ENCODE measurements at regions not wholly inside any gene's neighbourhood (a gene's known extent, or its start where the extent isn't known, plus 50 kb on each side); places are given as distances from the start of the nearest gene placed in this dataset.
"Not testable (repeated sequence)": the region's sequence is repeated elsewhere in the genome, so short reads cannot be mapped to it uniquely, and the experiment has no call there.

- DNase-seq (ENCODE audit: low spot score in 2 of 2): no peak
- H3K4me1 ChIP-seq: no peaks in the 10 kb centered on the region
- H3K36me3 ChIP-seq: no peaks in the 10 kb centered on the region
- intact Hi-C loops (cut with DNase I; ENCODE audit: low total_unique reads): no loop called here
- TF ChIP-seq POLR2AphosphoS5 (IDR thresholded peaks at IDR 0.05) (no peak), POLR2A (IDR thresholded peaks at IDR 0.05) (no peak), CTCF (IDR thresholded peaks at IDR 0.05) (no peak)
- H3K9me3 ChIP-seq: no peaks in the 10 kb centered on the region
- no peak overlapping the region for H3K27ac ChIP-seq
- no peaks in the 10 kb centered on the region for H3K27me3 ChIP-seq
- H3K4me3 ChIP-seq: no peak overlapping the region
These were observed 56.1 kb upstream of the VASH1 start for GRCh38 chr14:76705214-76705613.

GRCh38 chr14:76706207-76706606 lies 55.1 kb upstream of the VASH1 start:
- H3K9me3 ChIP-seq; DNase-seq (ENCODE audit: low spot score in 2 of 2); H3K27ac ChIP-seq; H3K4me3 ChIP-seq; H3K27me3 ChIP-seq; H3K4me1 ChIP-seq; intact Hi-C loops (cut with DNase I; ENCODE audit: low total_unique reads); H3K36me3 ChIP-seq: not testable (repeated sequence)

GRCh38 chr14:76706811-76707210 lies 54.5 kb upstream of the VASH1 start:
- Histone ChIP-seq H3K27ac (no peak overlapping the region), H3K4me1 (no peaks in the 10 kb centered on the region), H3K9me3 (no peaks in the 10 kb centered on the region), H3K27me3 (no peaks in the 10 kb centered on the region), H3K36me3 (no peaks in the 10 kb centered on the region), H3K4me3 (no peak overlapping the region)
- no peak for DNase-seq (ENCODE audit: low spot score in 2 of 2)
- intact Hi-C loops (cut with DNase I; ENCODE audit: low total_unique reads): no loop called here
- TF ChIP-seq POLR2A (IDR thresholded peaks at IDR 0.05) (no peak), POLR2AphosphoS5 (IDR thresholded peaks at IDR 0.05) (no peak), CTCF (IDR thresholded peaks at IDR 0.05) (no peak)

- intact Hi-C loops (cut with DNase I; ENCODE audit: low total_unique reads): no loop called here
- H3K27ac ChIP-seq: no peak overlapping the region
- no peak overlapping the region for H3K4me3 ChIP-seq
- H3K36me3 ChIP-seq: no peaks in the 10 kb centered on the region
- H3K9me3 ChIP-seq: no peaks in the 10 kb centered on the region
- H3K27me3 ChIP-seq: no peaks in the 10 kb centered on the region
- no peaks in the 10 kb centered on the region for H3K4me1 ChIP-seq
- TF ChIP-seq CTCF (IDR thresholded peaks at IDR 0.05) (no peak), POLR2A (IDR thresholded peaks at IDR 0.05) (no peak), POLR2AphosphoS5 (IDR thresholded peaks at IDR 0.05) (no peak)
- no peak for DNase-seq (ENCODE audit: low spot score in 2 of 2)
These were observed 53.2 kb upstream of the VASH1 start for GRCh38 chr14:76708028-76708427.

GRCh38 chr14:76708771-76709170 lies 52.5 kb upstream of the VASH1 start:
- no peak for DNase-seq (ENCODE audit: low spot score in 2 of 2)
- no peak for TF ChIP-seq CTCF (IDR thresholded peaks at IDR 0.05)
- no peak for TF ChIP-seq POLR2A (IDR thresholded peaks at IDR 0.05)
- TF ChIP-seq POLR2AphosphoS5 (IDR thresholded peaks at IDR 0.05): no peak
- Histone ChIP-seq H3K36me3 (no peaks in the 10 kb centered on the region), H3K27me3 (no peaks in the 10 kb centered on the region), H3K4me3 (no peak overlapping the region), H3K27ac (no peak overlapping the region), H3K9me3 (no peaks in the 10 kb centered on the region), H3K4me1 (no peaks in the 10 kb centered on the region)
- intact Hi-C loops (cut with DNase I; ENCODE audit: low total_unique reads): no loop called here

All from breast epithelium (tissue), 4 donors.